Activated B cell treated with CpG ODN at 0.5 μM for 24 hours (primary cell): ENCODE measurements at regions not wholly inside any gene's neighbourhood (a gene's known extent, or its start where the extent isn't known, plus 50 kb on each side); places are given as distances from the start of the nearest gene placed in this dataset.

ENCODE experiments used
- ATAC-seq: fragments of 200-7000 bp; cut with Tn5 transposase; one replicate; pipeline ENCODE4 v1.10.0; 2021; ENCODE audit warnings: low read depth, mild to moderate bottlenecking, moderate library complexity
- CTCF ChIA-PET: fragments of 350-600 bp; sonication (Branson Sonifier 250); formaldehyde crosslinking; loops from one replicate; lab custom pipeline; 2021; ENCODE audit warnings: antibody characterized with exemption; lab: Charles Lee
- POLR2A ChIA-PET: fragments of 350-600 bp; sonication (Branson Sonifier 250); formaldehyde crosslinking; loops from one replicate; lab custom pipeline; 2021; ENCODE audit warnings: antibody characterized with exemption; lab: Charles Lee
- DNase-seq: peaks from one replicate; pipeline ENCODE4 v3.0.0; 2022
- H3K27ac Mint-ChIP-seq: one replicate; pipeline ENCODE4 v1.8.0; 2020; ENCODE audit warnings: mixed read lengths
- H3K27me3 Mint-ChIP-seq: one replicate; pipeline ENCODE4 v1.8.0; 2021; ENCODE audit warnings: mixed read lengths
- H3K36me3 Mint-ChIP-seq: one replicate; pipeline ENCODE4 v1.8.0; 2021; ENCODE audit warnings: low read depth, mixed read lengths
- H3K4me1 Mint-ChIP-seq: one replicate; pipeline ENCODE4 v1.8.0; 2021; ENCODE audit warnings: mixed read lengths
- H3K4me3 Mint-ChIP-seq: one replicate; pipeline ENCODE4 v1.8.0; 2020; ENCODE audit warnings: mild to moderate bottlenecking, mixed read lengths
- H3K9me3 Mint-ChIP-seq: one replicate; pipeline ENCODE4 v1.8.0; 2020; ENCODE audit warnings: mixed read lengths
- CTCF ChIP-seq: fragments of 200-600 bp; IDR thresholded peaks from one replicate; pipeline ENCODE4 v1.8.0; 2022; ENCODE audit warnings: antibody characterized with exemption, mild to moderate bottlenecking
- intact Hi-C: fragments of 100-400 bp; cut with micrococcal nuclease; formaldehyde crosslinking; loops from one replicate; pipeline ENCODE4 v1.15.1; 2024

- intact Hi-C loops, result no loop called here
- ATAC-seq (no peak), DNase-seq (no peak)
- Mint-ChIP-seq H3K27ac (no peak overlapping the region), H3K9me3 (no peaks in the 10 kb centered on the region), H3K4me3 (no peak overlapping the region), H3K27me3 (peaks cover 13% of the 10 kb centered on the region), H3K4me1 (no peaks in the 10 kb centered on the region), H3K36me3 (no peaks in the 10 kb centered on the region)
- POLR2A ChIA-PET, result no interaction called here
- CTCF ChIA-PET, result no interaction called here
- no peak for TF ChIP-seq CTCF
Measured at GRCh38 chr22:47804281-47804680, 1041.8 kb downstream of the TBC1D22A start.

DNA sequence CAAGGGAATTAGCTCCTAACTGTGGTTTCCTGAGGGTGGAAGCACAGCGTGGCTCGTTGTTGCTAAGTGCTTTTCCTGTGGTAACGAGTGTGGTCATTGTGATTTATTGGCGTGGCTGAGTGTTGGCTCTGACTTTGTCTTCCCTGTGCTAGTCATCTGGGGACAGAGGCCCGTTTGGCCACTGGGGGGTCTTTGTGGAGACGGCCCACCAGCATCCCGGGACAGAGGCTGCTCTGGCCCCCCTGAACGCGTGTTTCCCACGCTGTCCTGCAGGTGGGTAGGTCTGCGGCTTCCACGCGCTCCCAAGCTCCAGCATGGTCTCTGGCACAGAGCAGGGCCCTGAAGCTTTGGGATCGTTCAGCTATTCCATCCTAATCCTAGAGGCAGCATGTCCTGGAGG is 1040.0 kb downstream of the TBC1D22A start:
- TF ChIP-seq CTCF, result no peak
- ATAC-seq, result no peak
- POLR2A ChIA-PET, result no interaction called here
- CTCF ChIA-PET, result no interaction called here
- peaks cover 12% of the 10 kb centered on the region for H3K27me3 Mint-ChIP-seq
- no peaks in the 10 kb centered on the region for H3K36me3 Mint-ChIP-seq
- H3K27ac Mint-ChIP-seq, result no peak overlapping the region
- no peak overlapping the region for H3K4me3 Mint-ChIP-seq
- peaks cover 4% of the 10 kb centered on the region for H3K9me3 Mint-ChIP-seq
- no peaks in the 10 kb centered on the region for H3K4me1 Mint-ChIP-seq
- no peak for DNase-seq
- intact Hi-C loops, result no loop called here

- Mint-ChIP-seq H3K36me3 (no peaks in the 10 kb centered on the region), H3K27ac (no peak overlapping the region), H3K9me3 (peaks cover 4% of the 10 kb centered on the region), H3K27me3 (peaks cover 8% of the 10 kb centered on the region), H3K4me3 (no peak overlapping the region), H3K4me1 (no peaks in the 10 kb centered on the region)
- POLR2A ChIA-PET, result no interaction called here
- ATAC-seq (no peak), DNase-seq (no peak)
- CTCF ChIA-PET, result no interaction called here
- intact Hi-C loops, result no loop called here
- TF ChIP-seq CTCF, result no peak
Measured at GRCh38 chr22:47801541-47802245, 1039.2 kb downstream of the TBC1D22A start.

DNA sequence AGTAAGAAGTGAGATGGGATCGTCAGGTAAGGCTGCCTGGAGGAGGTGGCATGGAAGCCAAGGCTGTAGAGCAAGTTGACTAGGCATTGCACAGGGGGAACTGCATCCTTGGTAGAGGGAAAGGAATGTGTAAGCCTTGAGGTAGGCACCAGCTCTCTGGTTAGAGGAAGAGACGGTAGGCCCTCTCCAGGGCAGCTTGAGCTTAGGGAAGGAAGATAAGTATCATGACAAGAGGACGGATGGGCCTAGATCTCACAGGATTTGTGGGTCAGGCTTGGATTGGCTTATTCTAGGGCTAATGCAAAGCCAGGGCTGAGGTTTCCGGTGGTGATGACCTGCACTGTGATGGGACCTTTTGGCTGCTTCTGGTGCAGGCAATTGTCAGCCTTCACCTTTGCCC is 1035.8 kb downstream of the TBC1D22A start:
- CTCF ChIA-PET, result no interaction called here
- H3K9me3 Mint-ChIP-seq, result peaks cover 4% of the 10 kb centered on the region
- peaks cover 4% of the 10 kb centered on the region for H3K27me3 Mint-ChIP-seq
- no peak for TF ChIP-seq CTCF
- DNase-seq, result no peak
- POLR2A ChIA-PET, result no interaction called here
- no peaks in the 10 kb centered on the region for H3K36me3 Mint-ChIP-seq
- no peaks in the 10 kb centered on the region for H3K4me1 Mint-ChIP-seq
- intact Hi-C loops, result no loop called here
- H3K4me3 Mint-ChIP-seq, result no peak overlapping the region
- ATAC-seq, result no peak
- no peak overlapping the region for H3K27ac Mint-ChIP-seq

DNA sequence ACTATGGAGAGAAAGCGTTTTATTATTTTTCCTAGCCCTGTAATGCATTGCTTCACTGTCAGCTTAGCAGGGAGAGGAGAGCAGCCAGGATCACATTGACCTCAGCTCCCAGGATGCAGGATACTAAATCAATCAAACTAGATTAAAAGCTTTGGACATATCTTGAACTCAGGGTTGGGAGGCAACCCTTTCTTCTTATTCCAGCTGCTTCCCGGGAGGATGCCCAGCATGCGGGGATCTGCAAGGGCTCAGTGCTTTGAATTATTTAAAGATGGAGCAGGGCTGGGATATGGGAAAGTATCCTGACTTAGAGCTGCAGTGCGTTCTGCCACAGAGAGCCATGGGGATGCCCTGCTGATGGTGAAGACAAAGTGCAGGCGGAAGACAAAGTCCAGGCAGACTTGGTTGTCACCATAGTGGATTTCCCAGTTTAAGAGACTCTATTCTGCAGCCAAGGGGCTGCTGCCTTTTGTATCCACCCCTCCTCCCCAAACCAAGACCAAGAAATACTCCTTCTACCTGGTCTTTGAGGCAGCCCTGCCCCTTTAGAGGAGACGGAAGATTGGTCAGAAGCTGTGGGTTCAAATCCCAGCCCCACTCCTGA is 1035.0 kb downstream of the TBC1D22A start:
- DNase-seq, result no peak
- TF ChIP-seq CTCF, result no peak
- no peak overlapping the region for H3K4me3 Mint-ChIP-seq
- CTCF ChIA-PET, result no interaction called here
- no peak overlapping the region for H3K27ac Mint-ChIP-seq
- peaks cover 4% of the 10 kb centered on the region for H3K9me3 Mint-ChIP-seq
- ATAC-seq, result no peak
- H3K36me3 Mint-ChIP-seq, result no peaks in the 10 kb centered on the region
- no peaks in the 10 kb centered on the region for H3K4me1 Mint-ChIP-seq
- intact Hi-C loops, result no loop called here
- peaks cover 3% of the 10 kb centered on the region for H3K27me3 Mint-ChIP-seq
- POLR2A ChIA-PET, result no interaction called here
